ENCODE measurements at regions not wholly inside any gene's neighbourhood (a gene's known extent, or its start where the extent isn't known, plus 50 kb on each side); places are given as distances from the start of the nearest gene placed in this dataset.
"Not testable (repeated sequence)": the region's sequence is repeated elsewhere in the genome, so short reads cannot be mapped to it uniquely, and the experiment has no call there.

DNA sequence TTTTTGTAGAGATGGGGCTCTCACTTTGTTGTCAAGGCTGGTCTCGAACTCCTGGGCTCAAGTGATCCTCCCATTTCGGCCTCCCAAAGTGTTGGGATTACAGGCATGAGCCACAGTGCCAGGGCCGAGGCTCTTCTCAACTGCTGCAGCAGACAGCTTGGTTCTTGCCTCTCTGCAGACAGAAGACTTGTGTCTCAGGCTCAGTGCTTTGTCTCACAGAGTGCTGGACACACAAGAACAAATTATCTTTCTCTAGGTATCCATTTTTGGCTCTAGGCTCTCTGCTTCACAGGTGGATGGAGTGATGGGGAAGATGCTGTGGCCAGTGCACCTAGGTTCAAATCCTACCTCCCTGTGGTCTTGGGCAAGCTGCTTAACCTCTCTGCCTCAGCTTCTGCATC is 80.8 kb upstream of the RNU2-1 start:
- no peak overlapping the region for H3K4me3 ChIP-seq (ENCODE audit: low read depth, low read length)
- TF ChIP-seq, protein P1, sequence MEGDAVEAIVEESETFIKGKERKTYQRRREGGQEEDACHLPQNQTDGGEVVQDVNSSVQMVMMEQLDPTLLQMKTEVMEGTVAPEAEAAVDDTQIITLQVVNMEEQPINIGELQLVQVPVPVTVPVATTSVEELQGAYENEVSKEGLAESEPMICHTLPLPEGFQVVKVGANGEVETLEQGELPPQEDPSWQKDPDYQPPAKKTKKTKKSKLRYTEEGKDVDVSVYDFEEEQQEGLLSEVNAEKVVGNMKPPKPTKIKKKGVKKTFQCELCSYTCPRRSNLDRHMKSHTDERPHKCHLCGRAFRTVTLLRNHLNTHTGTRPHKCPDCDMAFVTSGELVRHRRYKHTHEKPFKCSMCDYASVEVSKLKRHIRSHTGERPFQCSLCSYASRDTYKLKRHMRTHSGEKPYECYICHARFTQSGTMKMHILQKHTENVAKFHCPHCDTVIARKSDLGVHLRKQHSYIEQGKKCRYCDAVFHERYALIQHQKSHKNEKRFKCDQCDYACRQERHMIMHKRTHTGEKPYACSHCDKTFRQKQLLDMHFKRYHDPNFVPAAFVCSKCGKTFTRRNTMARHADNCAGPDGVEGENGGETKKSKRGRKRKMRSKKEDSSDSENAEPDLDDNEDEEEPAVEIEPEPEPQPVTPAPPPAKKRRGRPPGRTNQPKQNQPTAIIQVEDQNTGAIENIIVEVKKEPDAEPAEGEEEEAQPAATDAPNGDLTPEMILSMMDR (IDR thresholded peaks at IDR 0.05; ENCODE audit: borderline replicate concordance, insufficient read depth, low read depth, low read length): no peak

DNA sequence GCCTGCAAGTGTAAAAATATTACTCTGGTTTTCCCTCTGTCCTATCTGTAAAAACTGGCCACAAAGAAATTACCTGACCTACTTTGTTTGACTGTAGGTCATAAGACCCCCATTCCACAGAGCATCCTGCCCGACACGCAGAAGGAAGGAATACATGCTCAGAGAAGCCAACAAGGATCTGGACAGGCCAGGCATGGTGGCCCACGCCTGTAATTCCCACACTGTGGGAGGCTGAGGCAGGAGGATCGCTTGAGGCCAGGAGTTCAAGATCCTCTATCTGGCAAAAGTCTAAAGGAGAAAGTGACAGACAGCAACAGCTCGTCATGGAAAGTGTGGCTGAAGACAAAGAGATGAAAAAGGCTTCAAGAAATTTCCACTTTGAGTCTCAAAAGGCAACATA is 78.2 kb upstream of the RNU2-1 start:
- H3K4me3 ChIP-seq (ENCODE audit: low read depth, low read length): no peak overlapping the region
- TF ChIP-seq, protein P1 (IDR thresholded peaks at IDR 0.05; ENCODE audit: borderline replicate concordance, insufficient read depth, low read depth, low read length): no peak

DNA sequence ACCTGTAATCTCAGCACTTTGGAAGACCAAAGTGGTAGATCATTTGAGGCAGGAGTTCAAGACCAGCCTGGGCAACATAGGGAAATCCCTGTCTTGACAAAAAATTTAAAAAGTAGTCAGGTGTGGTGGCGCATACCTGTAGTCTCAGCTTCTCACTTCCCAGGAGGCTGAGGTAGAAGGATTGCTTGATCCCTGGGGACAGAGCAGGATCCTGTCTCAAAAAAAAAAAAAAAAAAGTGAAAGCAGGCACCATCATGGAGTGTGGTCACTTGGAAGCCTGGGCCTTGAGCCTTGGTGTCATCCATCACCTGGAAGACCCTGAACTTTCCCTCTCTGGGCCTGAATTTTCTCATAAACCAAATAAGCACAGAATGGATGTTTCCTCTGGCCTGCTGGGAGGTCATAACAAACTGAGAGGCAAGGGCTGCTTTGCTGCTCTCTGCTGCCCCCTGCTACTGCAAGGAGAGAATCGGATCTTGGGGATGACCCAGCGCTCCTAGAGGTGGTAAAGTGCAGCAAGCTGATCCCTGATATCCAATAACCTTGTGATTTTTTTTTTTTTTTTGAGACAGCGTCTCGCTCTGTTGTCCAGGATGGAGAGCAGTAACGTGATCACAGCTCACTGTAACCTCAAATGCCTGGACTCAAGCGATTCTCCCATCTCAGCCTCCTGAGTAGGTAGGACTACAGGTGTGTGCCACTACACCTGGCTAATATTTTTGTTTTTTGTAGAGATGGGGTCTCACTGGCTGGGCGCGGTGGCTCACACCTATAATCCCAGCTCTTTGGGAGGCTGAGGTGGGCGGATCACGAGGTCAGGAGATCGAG is 75.9 kb upstream of the RNU2-1 start:
- TF ChIP-seq, protein P1 (IDR thresholded peaks at IDR 0.05; ENCODE audit: borderline replicate concordance, insufficient read depth, low read depth, low read length): no peak
- H3K4me3 ChIP-seq (ENCODE audit: low read depth, low read length): no peak overlapping the region

DNA sequence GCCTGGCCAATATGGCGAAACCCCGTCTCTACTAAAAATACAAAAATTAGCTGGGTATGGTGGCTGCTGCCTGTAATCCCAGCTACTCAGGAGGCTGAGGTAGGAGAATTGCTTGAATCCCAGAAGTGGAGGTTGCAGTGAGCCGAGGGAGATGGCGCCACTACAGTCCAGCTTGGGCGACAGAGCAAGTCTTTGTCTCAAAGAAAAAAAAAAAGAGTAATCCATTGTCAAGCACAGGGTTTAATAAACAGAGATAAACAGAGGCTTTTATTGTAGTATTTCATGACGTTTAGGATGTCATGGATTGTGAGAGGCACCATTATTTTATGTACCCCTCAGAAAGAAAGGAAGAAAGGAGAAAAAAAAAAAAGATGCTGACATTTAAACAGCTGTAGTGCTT is 75.2 kb upstream of the RNU2-1 start:
- no peak overlapping the region for H3K4me3 ChIP-seq (ENCODE audit: low read depth, low read length)
- TF ChIP-seq, protein P1 (IDR thresholded peaks at IDR 0.05; ENCODE audit: borderline replicate concordance, insufficient read depth, low read depth, low read length): no peak

DNA sequence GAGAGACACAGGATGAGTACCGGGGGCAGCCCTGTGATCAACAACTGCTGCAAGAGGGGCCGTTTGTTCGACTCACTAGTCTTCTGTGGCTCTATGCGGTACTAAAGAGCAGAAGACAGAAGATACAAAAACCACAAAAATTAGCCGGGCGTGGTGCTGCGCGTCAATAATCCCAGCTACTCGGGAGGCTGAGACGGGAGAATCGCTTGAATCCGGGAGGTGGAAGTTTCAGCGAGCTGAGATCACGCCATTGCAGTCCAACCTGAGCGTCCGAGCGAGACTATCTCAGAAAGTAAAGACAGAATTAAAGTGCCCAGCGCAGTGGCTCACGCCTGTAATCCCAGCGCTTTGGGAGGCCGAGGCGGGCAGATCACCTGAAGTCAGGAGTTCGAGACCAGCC is 71.0 kb upstream of the RNU2-1 start:
- H3K4me3 ChIP-seq (ENCODE audit: low read depth, low read length): not testable (repeated sequence)

DNA sequence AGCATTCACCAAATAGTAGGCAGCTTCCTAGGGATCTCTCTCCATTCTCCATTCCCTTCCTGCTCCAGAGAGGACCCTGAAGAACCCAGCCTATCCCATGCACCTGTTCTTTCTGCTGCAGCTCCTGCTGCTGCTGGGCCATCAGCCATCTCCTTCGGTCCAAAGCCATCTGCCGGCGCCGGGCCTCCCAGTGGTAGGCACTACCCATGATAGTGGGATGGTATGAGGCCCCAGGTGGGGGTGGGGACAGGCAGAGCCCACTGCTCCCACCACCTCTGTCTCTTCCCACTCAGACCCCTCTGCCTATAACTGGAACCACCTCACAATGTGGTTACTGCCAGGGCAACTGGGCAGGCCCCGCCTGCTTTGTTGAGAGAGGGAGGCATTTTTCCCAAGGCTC is 69.3 kb upstream of the RNU2-1 start:
- H3K4me3 ChIP-seq (ENCODE audit: low read depth, low read length): not testable (repeated sequence)

DNA sequence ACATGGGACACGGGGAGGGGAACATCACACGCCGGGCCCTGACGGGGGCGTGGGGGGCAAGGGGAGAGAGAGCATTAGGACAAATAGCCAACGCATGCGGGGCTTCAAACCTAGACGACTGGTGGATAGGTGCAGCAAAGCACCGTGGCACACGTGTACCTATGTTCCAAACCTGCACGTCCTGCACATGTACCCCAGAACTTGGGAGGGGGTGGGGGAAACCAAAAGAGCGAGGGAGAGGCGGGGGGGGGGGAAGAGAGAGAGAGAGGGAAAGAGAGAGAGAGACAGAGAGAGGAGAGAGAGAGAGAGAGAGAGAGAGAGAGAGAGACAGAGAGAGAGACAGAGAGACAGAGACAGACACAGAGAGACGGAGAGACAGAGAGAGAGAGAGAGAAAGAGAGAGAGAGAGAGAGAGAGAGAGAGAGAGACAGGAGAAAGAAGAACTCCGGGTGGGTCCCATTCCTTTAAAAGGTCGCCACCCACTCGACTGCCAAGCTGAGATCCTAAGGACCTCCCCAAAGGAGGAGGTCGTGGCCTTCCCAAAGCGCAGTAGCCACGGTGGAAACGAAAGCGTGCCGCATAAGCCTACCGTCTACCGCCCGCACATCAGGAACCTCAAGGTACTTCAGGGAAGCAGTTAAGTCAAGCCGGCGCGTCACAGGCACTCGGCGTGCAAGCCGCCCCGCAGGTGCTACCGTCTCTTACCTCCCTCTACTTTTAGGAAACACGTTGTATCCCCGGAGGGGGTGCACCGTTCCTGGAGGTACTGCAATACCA is 65.7 kb upstream of the RNU2-1 start:
- H3K4me3 ChIP-seq (ENCODE audit: low read depth, low read length): not testable (repeated sequence)

DNA sequence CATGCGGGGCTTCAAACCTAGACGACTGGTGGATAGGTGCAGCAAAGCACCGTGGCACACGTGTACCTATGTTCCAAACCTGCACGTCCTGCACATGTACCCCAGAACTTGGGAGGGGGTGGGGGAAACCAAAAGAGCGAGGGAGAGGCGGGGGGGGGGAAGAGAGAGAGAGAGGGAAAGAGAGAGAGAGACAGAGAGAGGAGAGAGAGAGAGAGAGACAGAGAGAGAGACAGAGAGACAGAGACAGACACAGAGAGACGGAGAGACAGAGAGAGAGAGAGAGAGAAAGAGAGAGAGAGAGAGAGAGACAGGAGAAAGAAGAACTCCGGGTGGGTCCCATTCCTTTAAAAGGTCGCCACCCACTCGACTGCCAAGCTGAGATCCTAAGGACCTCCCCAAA is 55.9 kb upstream of the RNU2-1 start:
- not testable (repeated sequence) for H3K4me3 ChIP-seq (ENCODE audit: low read depth, low read length)

DNA sequence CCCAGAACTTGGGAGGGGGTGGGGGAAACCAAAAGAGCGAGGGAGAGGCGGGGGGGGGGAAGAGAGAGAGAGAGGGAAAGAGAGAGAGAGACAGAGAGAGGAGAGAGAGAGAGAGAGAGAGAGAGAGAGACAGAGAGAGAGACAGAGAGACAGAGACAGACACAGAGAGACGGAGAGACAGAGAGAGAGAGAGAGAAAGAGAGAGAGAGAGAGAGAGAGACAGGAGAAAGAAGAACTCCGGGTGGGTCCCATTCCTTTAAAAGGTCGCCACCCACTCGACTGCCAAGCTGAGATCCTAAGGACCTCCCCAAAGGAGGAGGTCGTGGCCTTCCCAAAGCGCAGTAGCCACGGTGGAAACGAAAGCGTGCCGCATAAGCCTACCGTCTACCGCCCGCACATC is 49.8 kb upstream of the RNU2-1 start:
- not testable (repeated sequence) for H3K4me3 ChIP-seq (ENCODE audit: low read depth, low read length)
